LNCAP (cell line): ENCODE measurements at regions not wholly inside any gene's neighbourhood (a gene's known extent, or its start where the extent isn't known, plus 50 kb on each side); places are given as distances from the start of the nearest gene placed in this dataset.

Experiments
- TF ChIP-seq, protein P1 (sequence below): fragments of 450-650 bp; IDR thresholded peaks from 2 replicates; pipeline ENCODE4 v1.5.1; 2017; ENCODE audit warnings: mild to moderate bottlenecking

GRCh38 chr1:5568321-5568720 is 423.9 kb downstream of the NPHP4 start:
- TF ChIP-seq, protein P1, sequence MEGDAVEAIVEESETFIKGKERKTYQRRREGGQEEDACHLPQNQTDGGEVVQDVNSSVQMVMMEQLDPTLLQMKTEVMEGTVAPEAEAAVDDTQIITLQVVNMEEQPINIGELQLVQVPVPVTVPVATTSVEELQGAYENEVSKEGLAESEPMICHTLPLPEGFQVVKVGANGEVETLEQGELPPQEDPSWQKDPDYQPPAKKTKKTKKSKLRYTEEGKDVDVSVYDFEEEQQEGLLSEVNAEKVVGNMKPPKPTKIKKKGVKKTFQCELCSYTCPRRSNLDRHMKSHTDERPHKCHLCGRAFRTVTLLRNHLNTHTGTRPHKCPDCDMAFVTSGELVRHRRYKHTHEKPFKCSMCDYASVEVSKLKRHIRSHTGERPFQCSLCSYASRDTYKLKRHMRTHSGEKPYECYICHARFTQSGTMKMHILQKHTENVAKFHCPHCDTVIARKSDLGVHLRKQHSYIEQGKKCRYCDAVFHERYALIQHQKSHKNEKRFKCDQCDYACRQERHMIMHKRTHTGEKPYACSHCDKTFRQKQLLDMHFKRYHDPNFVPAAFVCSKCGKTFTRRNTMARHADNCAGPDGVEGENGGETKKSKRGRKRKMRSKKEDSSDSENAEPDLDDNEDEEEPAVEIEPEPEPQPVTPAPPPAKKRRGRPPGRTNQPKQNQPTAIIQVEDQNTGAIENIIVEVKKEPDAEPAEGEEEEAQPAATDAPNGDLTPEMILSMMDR = no peak

DNA sequence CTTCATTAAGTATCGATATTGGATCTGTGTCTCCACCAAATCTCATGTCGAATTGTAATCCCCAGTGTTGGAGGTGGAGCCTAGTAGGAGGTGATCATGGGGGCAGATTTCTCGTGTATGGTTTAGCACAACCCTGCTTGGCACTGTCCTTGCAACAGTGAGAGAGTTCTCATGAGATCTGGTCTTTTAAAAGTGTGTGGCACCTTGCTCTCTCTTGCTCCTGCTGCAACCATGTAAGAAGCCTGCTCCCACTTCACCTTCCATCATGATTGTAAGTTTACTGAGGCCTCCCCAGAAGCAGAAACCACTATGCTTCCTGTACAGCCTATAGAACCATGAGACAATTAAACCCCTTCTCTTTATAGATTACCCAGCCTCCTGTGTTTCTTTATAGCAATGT is 424.4 kb downstream of the NPHP4 start:
- TF ChIP-seq, protein P1 = no peak

DNA sequence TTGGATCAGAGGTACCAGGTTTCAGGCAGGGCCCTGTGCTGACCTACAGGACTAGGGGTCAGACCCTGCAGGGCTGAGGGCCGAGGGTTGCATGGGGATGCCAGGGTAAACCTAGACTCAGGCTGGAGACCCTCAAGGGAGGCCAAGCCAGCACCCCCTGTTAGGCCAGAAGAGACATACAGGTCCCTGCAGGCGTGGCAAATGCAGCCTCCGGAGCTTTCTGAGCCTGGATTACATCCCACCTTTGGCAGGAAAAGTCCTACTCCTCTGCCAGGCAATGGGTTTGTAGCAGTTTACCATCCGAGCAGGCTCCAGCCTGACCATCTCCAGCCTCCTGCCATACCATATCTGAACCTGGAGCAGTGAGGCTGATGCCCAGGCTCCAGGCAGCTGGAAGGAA is 425.3 kb downstream of the NPHP4 start:
- TF ChIP-seq, protein P1 = no peak

DNA sequence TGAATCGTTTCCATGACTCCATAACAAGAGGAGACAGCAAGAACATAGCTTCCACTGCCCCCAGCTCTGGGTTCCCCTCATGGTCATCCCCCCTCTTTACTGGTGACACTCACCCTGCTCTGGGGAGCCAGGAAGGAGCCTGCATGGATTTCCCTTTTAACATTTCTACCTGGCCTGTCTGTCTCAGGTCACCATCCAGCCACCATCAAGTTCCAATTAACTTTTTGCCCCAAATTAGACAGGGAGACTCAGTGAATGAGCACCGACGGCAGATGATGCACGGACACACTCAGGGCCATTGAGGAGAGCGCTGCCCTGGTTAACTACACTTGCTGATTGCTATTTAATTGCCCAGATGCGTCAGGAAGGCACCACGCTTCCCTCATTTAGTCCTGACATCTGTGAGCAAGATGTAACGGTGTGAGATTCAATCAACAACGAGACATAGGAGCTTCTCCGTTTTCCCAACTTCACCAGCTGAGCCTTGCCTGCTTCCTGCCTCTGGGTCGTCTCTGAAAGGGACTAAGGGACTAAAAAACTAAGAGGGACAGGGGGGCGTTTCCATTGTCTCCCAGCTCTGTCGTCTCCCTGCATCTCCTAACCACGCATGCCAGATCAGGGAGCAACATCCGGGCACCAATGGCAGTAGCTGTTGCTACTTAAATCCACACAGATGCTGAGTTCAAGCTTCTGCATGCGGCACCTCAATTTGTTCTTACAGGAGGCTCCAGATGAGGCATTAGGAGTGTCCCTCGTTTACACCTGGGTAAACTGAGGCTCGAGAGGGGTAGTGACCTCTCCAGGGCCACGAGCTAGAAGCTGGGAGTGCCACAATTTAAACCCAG is 426.7 kb downstream of the NPHP4 start:
- TF ChIP-seq, protein P1 = no peak

GRCh38 chr1:5564578-5565257 is 427.5 kb downstream of the NPHP4 start:
- TF ChIP-seq, protein P1 = no peak

DNA sequence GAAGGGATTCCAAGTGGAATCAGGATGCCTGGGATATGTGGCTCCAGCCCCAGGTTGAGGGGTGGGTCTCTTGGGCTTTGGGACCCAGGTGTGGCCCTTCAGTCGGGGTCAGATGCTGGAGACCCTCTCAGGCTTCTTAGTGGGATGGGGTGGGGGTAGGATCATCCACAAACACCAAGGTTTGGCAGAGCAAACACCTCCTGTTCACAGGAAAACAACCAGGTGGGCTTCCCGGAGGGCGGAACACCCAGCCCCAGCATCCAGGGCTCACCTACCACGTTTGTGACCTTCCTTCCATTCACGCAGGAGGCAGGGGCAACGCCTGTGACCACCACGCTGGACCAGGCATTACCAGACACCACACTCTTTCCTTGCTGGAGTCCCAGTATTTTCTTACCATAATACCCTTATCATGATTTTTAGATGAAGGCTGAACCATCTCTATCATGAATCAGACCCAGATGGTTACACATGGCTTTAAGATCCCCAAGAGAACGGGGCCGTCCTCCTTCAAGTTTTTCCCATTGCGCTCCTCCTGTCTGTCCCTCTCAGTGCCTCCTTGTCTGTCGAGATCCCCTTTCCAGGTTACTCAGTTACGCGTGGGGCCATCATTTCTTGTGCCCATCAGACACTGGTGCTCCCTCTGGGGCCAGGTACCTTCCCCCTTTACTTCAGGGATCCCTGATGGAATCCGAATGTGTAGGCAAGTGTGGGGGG is 428.2 kb downstream of the NPHP4 start:
- TF ChIP-seq, protein P1 = no peak

DNA sequence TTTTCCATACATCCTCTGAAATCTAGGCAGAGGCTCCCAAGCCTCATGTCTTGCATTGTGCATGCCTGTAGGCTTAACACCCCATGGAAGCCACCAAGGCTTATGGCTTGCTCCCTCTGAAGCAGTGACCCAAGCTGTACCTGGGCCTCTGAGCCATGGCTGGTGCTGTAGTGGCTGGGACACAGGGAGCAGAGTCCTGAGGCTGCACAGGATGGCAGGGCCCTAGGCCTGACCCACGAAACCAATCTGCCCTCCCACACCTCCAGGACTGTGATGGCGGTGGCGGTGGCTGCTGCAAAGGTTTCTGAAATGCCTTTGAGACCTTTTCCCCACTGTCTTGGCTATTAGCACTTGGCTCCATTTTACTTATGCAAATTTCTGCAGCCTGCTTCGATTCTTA is 429.5 kb downstream of the NPHP4 start:
- TF ChIP-seq, protein P1 = no peak
